HG03439 (cell line): ENCODE measurements at regions not wholly inside any gene's neighbourhood (a gene's known extent, or its start where the extent isn't known, plus 50 kb on each side); places are given as distances from the start of the nearest gene placed in this dataset.

Source experiments
- ATAC-seq: cut with Tn5 transposase; IDR thresholded peaks from one replicate; pipeline ENCODE4 v1.9.1; 2021; ENCODE audit warnings: mild to moderate bottlenecking, moderate library complexity; ENCODE audit not compliant: unreplicated experiment

DNA sequence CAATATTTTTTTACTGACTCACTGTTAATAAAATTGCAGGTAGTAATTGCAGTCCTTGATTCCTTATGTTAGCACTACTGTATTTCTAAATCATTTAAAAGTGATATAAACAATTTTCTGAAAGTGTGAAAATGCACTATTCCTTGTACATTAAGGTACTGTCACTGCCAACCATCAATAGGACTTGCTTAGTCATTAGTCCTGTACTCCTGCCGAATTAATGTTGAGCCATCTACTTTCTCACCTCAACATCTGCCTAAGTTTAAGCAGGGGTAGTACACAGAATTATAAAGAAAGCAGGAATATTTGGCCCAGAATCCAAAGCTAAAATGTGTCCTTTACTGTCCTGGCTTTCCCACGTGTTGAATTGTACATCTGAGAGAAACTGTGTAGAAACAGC is 87.0 kb upstream of the TRPC3 start:
- no peak for ATAC-seq

GRCh38 chr4:122034619-122035018 is 82.8 kb upstream of the TRPC3 start:
- ATAC-seq: no peak

GRCh38 chr4:122027203-122027602 is 75.3 kb upstream of the TRPC3 start:
- ATAC-seq: no peak

GRCh38 chr4:122017296-122017695 is 65.4 kb upstream of the TRPC3 start:
- no peak for ATAC-seq

DNA sequence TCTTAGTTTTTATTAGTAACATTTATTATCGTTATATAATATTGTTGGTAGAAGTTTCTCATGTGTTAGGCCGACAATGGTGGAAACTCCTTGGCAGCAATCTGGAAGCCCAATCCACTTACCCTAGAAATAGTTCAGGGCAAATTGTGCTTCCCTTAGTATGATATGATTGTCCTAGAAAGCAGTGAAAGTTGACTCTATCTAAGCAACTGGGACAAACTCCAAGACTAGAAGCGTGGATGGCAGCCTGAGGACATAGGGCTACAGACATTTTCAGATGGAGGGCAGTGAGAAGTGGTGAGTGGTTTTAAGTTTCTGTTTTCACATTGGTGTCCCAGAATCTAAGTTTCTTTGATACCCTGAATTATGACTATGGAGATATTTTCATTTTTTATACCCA is 63.3 kb upstream of the TRPC3 start:
- no peak for ATAC-seq

DNA sequence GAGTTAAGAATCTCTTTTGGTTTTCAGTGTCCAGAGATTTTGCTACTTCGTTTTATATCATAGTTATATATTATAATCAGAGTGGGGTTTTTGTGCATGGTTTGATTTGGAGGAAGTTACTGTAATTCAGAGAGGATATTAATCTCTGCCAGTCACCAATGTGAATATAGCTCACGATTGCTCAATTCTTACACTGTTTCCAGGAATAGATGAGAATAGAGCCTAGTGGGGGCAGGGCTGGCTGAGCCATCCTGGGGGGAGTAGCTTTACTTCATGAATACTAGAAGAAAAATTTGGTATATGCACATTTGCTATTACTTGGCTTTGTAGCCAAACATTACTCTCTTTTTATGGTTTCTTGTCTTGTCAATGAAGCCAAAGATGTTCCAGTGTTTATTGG is 60.9 kb upstream of the TRPC3 start:
- no peak for ATAC-seq

DNA sequence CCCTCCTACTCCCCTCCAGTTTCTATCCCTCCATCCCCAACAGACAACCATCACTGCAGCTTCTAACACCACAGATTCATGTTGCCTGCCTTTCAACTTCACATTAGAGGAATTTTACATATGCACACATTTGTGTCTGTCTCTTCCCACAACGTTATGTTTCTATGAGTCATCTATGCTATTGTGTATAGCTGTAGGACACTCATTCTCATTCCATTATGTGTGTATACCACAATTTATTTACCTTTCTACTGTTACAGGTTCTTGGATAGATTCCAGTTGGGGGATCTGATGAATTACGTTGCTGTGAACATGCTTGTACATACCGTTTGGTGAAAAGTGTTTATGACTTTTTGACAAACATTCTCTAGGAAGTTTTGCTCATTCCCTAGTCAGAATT is 58.8 kb upstream of the TRPC3 start:
- ATAC-seq: no peak

DNA sequence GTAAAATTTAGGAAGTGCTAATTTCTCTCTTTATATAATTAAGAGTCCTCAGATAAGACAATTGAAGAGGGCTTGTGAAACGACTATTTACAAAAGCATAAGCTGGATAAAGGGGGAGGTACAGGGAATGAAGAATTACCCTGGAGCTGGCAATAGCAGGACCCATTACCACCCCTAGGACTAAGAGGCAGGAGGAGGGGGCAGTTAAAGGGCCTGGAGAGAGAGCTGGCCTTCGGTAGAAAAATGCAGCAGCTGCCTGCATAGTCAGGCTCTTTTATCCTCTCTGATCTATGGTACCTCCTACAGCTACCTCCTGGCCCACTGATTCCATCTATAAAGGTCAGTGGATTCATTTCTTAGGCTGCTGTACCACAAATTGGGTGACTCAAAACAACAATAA is 57.7 kb upstream of the TRPC3 start:
- ATAC-seq: no peak

- no peak for ATAC-seq
Measured at GRCh38 chr4:122007016-122007415, 55.2 kb upstream of the TRPC3 start.

- no peak for ATAC-seq
Measured at GRCh38 chr4:122005064-122005755, 53.4 kb upstream of the TRPC3 start.

DNA sequence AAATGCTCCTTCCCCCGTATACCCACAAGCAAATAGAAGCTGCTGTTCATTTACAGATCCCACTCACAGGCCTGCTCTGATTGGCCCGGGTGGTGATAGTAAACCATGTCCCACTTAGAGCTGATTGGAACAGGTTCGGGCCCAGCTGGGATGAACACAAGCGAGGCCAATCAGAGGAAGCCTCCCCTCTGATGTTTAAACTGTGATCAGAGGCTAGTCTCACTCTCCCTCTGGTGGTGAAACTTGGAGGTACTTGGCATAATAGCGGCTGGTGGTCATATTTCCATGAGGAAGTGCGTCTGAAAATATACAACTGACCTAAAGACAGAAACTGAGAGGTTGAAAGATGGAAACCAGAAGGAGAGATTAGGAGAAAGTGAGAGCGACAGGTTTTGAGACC is 51.5 kb upstream of the TRPC3 start:
- ATAC-seq: peak; percentile 70
